Germinal center (tissue), 1 donor: ENCODE measurements at regions not wholly inside any gene's neighbourhood (a gene's known extent, or its start where the extent isn't known, plus 50 kb on each side); places are given as distances from the start of the nearest gene placed in this dataset.
"Not testable (repeated sequence)": the region's sequence is repeated elsewhere in the genome, so short reads cannot be mapped to it uniquely, and the experiment has no call there.

Experiments used
- DNase-seq: peaks from one replicate; pipeline ENCODE4 v3.0.0; 2012; ENCODE audit warnings: mixed read lengths, low spot score

- no peak for DNase-seq
Observed at GRCh38 chr14:105952826-105953225, 426.4 kb downstream of the TMEM121 start.

GRCh38 chr14:105961625-105962024 lies 435.2 kb downstream of the TMEM121 start:
- DNase-seq, result not testable (repeated sequence)

GRCh38 chr14:105962532-105962931 lies 436.1 kb downstream of the TMEM121 start:
- no peak for DNase-seq

GRCh38 chr14:105968291-105968690 lies 441.9 kb downstream of the TMEM121 start:
- no peak for DNase-seq

- peak; percentile 6 for DNase-seq
Observed at GRCh38 chr14:105969026-105969425, 442.6 kb downstream of the TMEM121 start.

GRCh38 chr14:105970821-105971220 lies 444.4 kb downstream of the TMEM121 start:
- not testable (repeated sequence) for DNase-seq

- no peak for DNase-seq
Observed at GRCh38 chr14:105971593-105972500, 445.5 kb downstream of the TMEM121 start.

GRCh38 chr14:105974902-105975301 lies 448.5 kb downstream of the TMEM121 start:
- peak; percentile 36 for DNase-seq

GRCh38 chr14:105978618-105979295 lies 452.4 kb downstream of the TMEM121 start:
- no peak for DNase-seq

- DNase-seq, result no peak
Observed at GRCh38 chr14:105979446-105979845, 453.1 kb downstream of the TMEM121 start.

GRCh38 chr14:105980224-105980623 lies 453.8 kb downstream of the TMEM121 start:
- no peak for DNase-seq

- peak; percentile 4 for DNase-seq
Observed at GRCh38 chr14:105981517-105982302, 455.3 kb downstream of the TMEM121 start.

- no peak for DNase-seq
Observed at GRCh38 chr14:105982664-105983063, 456.3 kb downstream of the TMEM121 start.

GRCh38 chr14:105986894-105987284 lies 460.5 kb downstream of the TMEM121 start:
- DNase-seq, result no peak

- DNase-seq, result no peak
Observed at GRCh38 chr14:105987563-105987962, 461.2 kb downstream of the TMEM121 start.

GRCh38 chr14:105989566-105990302 lies 463.4 kb downstream of the TMEM121 start:
- DNase-seq, result no peak

GRCh38 chr14:105991677-105992076 lies 465.3 kb downstream of the TMEM121 start:
- DNase-seq, result not testable (repeated sequence)

- no peak for DNase-seq
Observed at GRCh38 chr14:105993814-105994213, 467.4 kb downstream of the TMEM121 start.

- not testable (repeated sequence) for DNase-seq
Observed at GRCh38 chr14:105995011-105995710, 468.8 kb downstream of the TMEM121 start.

- DNase-seq, result not testable (repeated sequence)
Observed at GRCh38 chr14:105998597-105998996, 472.2 kb downstream of the TMEM121 start.
